Ovary (tissue), 7 donors: ENCODE measurements at regions not wholly inside any gene's neighbourhood (a gene's known extent, or its start where the extent isn't known, plus 50 kb on each side); places are given as distances from the start of the nearest gene placed in this dataset.

Experiments
- DNase-seq, 5 donors: peaks; one replicate each; pipeline ENCODE4 v3.0.0-alpha.2; 2019 to 2020
- H3K27ac ChIP-seq, 2 donors: fragments of 200-600 bp; one replicate each; pipeline versions ENCODE4 v1.5.1 to v1.8.0; 2019 to 2022
- H3K27me3 ChIP-seq: fragments of 200-600 bp; one replicate; pipeline ENCODE4 v1.8.0; 2022
- H3K36me3 ChIP-seq: fragments of 200-600 bp; sonication (generic); one replicate; pipeline ENCODE4 v1.5.1; 2019
- H3K4me1 ChIP-seq: one replicate; pipeline ENCODE4 v1.8.1; 2013; ENCODE audit warnings: mild to moderate bottlenecking, moderate library complexity; ENCODE audit not compliant: insufficient read depth
- H3K4me3 ChIP-seq: fragments of 200-600 bp; sonication (generic); one replicate; pipeline ENCODE4 v1.5.1; 2017
- H3K9me3 ChIP-seq, 2 donors: fragments of 200-600 bp in 1 of 2; sonication (generic) in 1 of 2; one replicate each; pipeline versions ENCODE4 v1.5.1 to v1.8.1; 2013 to 2019; ENCODE audit warnings: mild to moderate bottlenecking in 1 of 2, moderate library complexity in 1 of 2
- CTCF ChIP-seq, 3 donors: fragments of 450-650 bp in 2 of 3; fragments of 200-600 bp in 1 of 3; IDR thresholded peaks; one replicate each; pipeline versions ENCODE4 v1.5.1 to v1.8.0; 2016 to 2022; ENCODE audit warnings: antibody characterized with exemption in 3 of 3, mild to moderate bottlenecking in 1 of 3
- EP300 ChIP-seq: sonication (generic); formaldehyde crosslinking; IDR thresholded peaks from one replicate; pipeline ENCODE4 v1.6.1; 2017; ENCODE audit warnings: antibody characterized with exemption
- POLR2A ChIP-seq: fragments of 450-650 bp; IDR thresholded peaks from one replicate; pipeline ENCODE4 v1.6.1; 2017; ENCODE audit warnings: antibody characterized with exemption, mild to moderate bottlenecking, moderate library complexity
- WGBS, 3 donors: extraction: QIAGEN DNeasy Blood & Tissue Kit in 1 of 3; methylation state at CpG; one replicate each; pipeline versions ENCODE4 v1.1.5 to v1.1.7; 2013 to 2017; 5-methylcytosine and 5-hydroxymethylcytosine counted together
- intact Hi-C, 4 donors: fragments of 100-400 bp; cut with DNase I; formaldehyde crosslinking; loops; one replicate each; pipeline versions ENCODE4 v1.11.0 to v1.15.1; 2022 to 2023
- donor health status: DM: no; HTN: no; CAD: no; lungs with moderate emphysema.
- donor health status: DM: no; HTN: no; CAD: no.
- donor health status: Bipolar disorder and iron deficiency.
- donor health status: DM: no; HTN: no; CAD: no.
- donor health status: DM: yes; HTN: yes; CAD: no.

GRCh38 chr7:119219663-119220062, 995.2 kb downstream of the ANKRD7 start:
- WGBS, 3 donors, result 92 to 97% (median 95%) methylated on average over 3 of the region's 3 CpGs
- no peak overlapping the region for H3K4me3 ChIP-seq
- no peak overlapping the region for H3K27ac ChIP-seq
- H3K27me3 ChIP-seq, result no peaks in the 10 kb centered on the region
- no peaks in the 10 kb centered on the region for H3K4me1 ChIP-seq
- intact Hi-C loops, result no loop called here
- TF ChIP-seq EP300, result no peak
- TF ChIP-seq CTCF (IDR thresholded peaks at IDR 0.05), result no peak
- no peak for TF ChIP-seq POLR2A
- DNase-seq, result no peak
- H3K9me3 ChIP-seq, result no peaks in the 10 kb centered on the region
- no peaks in the 10 kb centered on the region for H3K36me3 ChIP-seq

- WGBS, 3 donors, result 47 to 59% (median 59%) methylated on average over 2 of the region's 2 CpGs
Observed at GRCh38 chr7:119223930-119224329, 999.4 kb downstream of the ANKRD7 start.

GRCh38 chr7:119228482-119228881, 1004.0 kb downstream of the ANKRD7 start:
- TF ChIP-seq CTCF (IDR thresholded peaks at IDR 0.05) (no peak), EP300 (no peak), POLR2A (no peak)
- intact Hi-C loops, result no loop called here

More at GRCh38 chr7:119223930-119224329, 999.4 kb downstream of the ANKRD7 start:
- no peaks in the 10 kb centered on the region for H3K27me3 ChIP-seq
- no peak overlapping the region for H3K4me3 ChIP-seq
- intact Hi-C loops, result no loop called here
- DNase-seq, result no peak
- H3K27ac ChIP-seq, result no peak overlapping the region
- H3K9me3 ChIP-seq, result no peaks in the 10 kb centered on the region
- H3K36me3 ChIP-seq, result no peaks in the 10 kb centered on the region
- TF ChIP-seq EP300 (no peak), POLR2A (no peak), CTCF (IDR thresholded peaks at IDR 0.05) (no peak)
- H3K4me1 ChIP-seq, result no peaks in the 10 kb centered on the region

GRCh38 chr7:119232091-119232490, 1007.6 kb downstream of the ANKRD7 start:
- no peak overlapping the region for H3K4me3 ChIP-seq
- WGBS, 3 donors, result 36 to 42% (median 37%) methylated on average over 2 of the region's 2 CpGs
- intact Hi-C loops, result no loop called here
- H3K27me3 ChIP-seq, result no peaks in the 10 kb centered on the region
- DNase-seq, result no peak
- no peaks in the 10 kb centered on the region for H3K36me3 ChIP-seq
- no peak for TF ChIP-seq EP300
- TF ChIP-seq CTCF (IDR thresholded peaks at IDR 0.05), result no peak
- no peak for TF ChIP-seq POLR2A
- H3K4me1 ChIP-seq, result no peaks in the 10 kb centered on the region
- H3K27ac ChIP-seq, result no peak overlapping the region
- no peaks in the 10 kb centered on the region for H3K9me3 ChIP-seq

More at GRCh38 chr7:119228482-119228881, 1004.0 kb downstream of the ANKRD7 start:
- Histone ChIP-seq H3K36me3 (no peaks in the 10 kb centered on the region), H3K4me3 (no peak overlapping the region), H3K9me3 (no peaks in the 10 kb centered on the region), H3K4me1 (no peaks in the 10 kb centered on the region), H3K27ac (no peak overlapping the region), H3K27me3 (no peaks in the 10 kb centered on the region)
- DNase-seq, result no peak
- 72 to 82% (median 74%) methylated on average over 1 of the region's 1 CpG for WGBS, 3 donors

- Histone ChIP-seq H3K27me3 (no peaks in the 10 kb centered on the region), H3K27ac (no peak overlapping the region), H3K36me3 (no peaks in the 10 kb centered on the region), H3K4me1 (no peaks in the 10 kb centered on the region), H3K9me3 (no peaks in the 10 kb centered on the region), H3K4me3 (no peak overlapping the region)
- DNase-seq, result no peak
- TF ChIP-seq EP300 (no peak), CTCF (IDR thresholded peaks at IDR 0.05) (no peak), POLR2A (no peak)
- 93 to 98% (median 96%) methylated on average over 1 of the region's 1 CpG for WGBS, 3 donors
- intact Hi-C loops, result no loop called here
Observed at GRCh38 chr7:119233015-119233414, 1008.5 kb downstream of the ANKRD7 start.
